Globus pallidus (tissue), 1 donor: ENCODE measurements at regions not wholly inside any gene's neighbourhood (a gene's known extent, or its start where the extent isn't known, plus 50 kb on each side); places are given as distances from the start of the nearest gene placed in this dataset.

Source experiments
- DNase-seq: peaks from one replicate; pipeline ENCODE4 v3.0.0-alpha.2; 2015; ENCODE audit warnings: low spot score

GRCh38 chr9:107647611-107648010 lies 158.0 kb upstream of the KLF4 start:
- no peak for DNase-seq

- no peak for DNase-seq
Observed at GRCh38 chr9:107647141-107647540, 157.6 kb upstream of the KLF4 start.

DNA sequence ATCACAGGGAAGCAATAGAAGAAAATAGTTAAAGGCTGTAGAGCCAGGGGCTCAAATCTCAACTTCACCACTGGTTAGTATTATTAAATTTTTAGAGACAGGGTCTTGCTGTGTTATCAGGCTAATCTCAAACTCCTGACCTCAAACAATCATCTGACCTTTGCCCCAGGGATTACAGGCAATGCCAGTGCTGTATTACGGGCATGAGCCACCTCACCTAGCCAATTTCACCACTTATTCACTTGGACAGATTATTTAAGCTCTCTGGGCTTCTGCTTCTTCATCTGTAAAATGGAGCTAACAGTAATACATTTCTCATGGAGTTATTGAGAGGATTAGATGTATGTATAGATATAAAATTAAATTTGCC lies 155.9 kb upstream of the KLF4 start:
- DNase-seq: no peak

DNA sequence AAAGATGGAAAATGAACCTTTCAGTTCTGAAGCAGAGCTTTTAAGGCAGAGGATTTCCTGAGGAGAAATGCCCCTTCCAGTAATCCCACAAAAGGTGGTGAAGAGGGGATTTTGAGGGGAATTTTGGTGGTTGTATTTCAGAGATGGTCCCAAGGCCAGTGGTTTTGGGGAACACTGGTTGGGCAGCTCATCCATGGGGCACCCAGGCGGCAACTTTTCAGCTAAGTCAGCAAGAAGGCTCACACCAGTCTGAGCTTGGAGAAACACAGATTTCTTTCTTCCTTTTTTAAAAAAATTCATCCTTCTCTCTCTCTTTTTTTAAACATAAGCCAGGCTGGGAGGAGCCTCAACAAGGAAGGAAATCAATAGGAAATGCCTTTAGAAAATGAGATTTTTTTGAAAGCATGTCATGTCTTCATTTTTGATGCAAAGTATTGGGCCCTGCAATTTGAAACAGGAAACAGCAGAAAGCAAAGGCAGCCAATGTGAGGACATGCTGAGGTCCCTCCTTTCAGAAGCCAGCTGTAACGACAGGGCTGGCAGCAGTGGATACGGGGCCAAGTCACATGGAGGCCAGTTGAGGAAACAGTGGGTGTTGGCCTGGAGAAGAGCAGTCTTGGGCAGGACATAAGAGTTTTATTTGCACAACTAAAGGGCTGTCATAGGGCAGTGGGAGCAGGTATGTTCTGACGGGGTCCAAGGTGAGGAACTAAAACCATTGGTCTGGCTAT lies 155.3 kb upstream of the KLF4 start:
- DNase-seq: no peak

GRCh38 chr9:107639426-107639825 lies 149.9 kb upstream of the KLF4 start:
- no peak for DNase-seq

- DNase-seq: peak; percentile 32
Observed at GRCh38 chr9:107638521-107639310, 149.1 kb upstream of the KLF4 start.

DNA sequence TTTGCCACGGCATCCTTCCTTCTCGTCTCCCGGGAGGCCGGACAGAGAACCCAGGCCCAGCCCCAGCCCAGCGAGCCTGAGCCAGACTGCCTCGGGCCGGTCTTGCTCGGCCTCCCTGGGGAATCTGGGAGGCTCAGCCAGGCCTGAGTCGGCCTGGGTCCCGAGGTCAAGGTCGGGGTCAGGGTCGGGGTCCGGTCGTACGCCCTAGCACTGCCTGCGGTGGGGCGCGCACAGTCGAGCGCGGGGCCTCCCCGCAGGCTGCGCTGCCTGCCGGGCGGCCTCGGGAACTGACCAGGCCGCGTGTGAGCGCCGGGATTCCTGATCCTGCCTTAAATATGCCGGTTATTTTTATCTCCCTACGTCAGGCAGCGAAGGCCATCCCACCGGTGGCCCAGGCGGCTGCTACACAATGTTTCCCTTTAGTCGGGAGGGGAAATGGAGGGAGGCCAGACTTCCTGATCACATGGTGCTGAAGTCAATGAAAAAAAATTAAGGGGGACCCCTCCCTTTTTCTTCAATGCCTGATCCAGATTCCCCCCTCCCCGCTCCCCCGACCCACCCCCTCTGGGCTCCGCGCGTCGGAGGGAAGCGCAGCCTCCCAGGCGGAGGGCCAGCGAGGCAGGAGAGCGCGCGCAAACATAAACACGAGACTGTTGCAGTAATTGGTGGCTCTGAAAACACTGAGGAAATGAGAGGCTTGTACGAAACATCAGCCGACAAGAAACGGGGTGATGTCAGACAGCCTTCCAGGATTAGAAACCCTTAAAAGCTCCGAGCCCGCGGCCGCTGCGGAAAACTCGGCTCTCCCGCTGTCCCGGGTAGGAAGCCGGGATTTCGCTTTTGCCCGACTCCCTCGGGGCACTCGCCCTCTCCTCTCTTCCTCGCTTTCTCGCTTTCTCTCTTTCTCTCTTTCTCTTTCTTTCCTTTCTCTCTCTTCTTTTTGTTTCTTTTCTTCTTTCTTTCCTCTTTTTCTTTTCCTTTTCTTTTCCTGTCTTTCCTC lies 148.2 kb upstream of the KLF4 start:
- peak; percentile 90 for DNase-seq

- DNase-seq: peak; percentile 33
Observed at GRCh38 chr9:107636571-107637381, 147.2 kb upstream of the KLF4 start.

DNA sequence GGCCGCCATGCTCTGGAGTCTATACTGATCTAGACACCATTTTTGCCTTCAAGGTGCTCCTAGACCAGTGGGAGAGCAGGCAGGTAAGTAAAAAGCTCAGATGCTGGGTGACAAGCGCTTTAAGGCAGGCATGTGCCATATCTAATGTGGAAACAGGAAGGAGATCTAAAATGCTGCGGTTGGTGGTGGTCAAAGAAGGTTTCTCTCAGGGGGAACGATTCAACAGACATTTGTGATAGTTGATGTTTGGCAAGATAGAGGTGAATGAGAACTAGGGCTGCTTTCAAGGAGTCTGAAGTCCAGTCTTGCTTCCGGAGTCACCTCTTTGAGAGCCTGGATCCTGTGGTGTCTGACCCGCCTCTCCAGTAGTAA lies 146.2 kb upstream of the KLF4 start:
- no peak for DNase-seq

- peak; percentile 79 for DNase-seq
Observed at GRCh38 chr9:107635101-107635802, 145.7 kb upstream of the KLF4 start.

GRCh38 chr9:107633406-107633805 lies 143.8 kb upstream of the KLF4 start:
- no peak for DNase-seq

DNA sequence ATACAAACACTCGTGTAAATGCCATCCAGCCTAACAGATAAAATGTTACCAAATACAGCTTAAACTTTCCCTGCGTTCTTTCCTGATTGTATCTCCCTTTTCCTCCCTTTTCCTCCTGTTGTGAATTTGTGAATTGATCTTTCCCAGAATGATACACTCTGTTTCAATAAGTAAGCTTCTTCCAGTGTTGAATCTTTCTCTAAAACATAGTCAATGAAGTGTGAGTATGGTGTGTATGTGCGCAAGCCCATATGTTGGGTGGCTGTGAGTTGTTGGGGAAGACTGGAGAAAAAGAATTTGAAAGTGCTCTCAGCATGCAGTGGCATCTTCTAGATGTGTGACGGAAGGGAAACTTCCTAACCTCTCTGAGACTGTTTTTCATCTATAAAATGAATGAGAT lies 143.1 kb upstream of the KLF4 start:
- no peak for DNase-seq

DNA sequence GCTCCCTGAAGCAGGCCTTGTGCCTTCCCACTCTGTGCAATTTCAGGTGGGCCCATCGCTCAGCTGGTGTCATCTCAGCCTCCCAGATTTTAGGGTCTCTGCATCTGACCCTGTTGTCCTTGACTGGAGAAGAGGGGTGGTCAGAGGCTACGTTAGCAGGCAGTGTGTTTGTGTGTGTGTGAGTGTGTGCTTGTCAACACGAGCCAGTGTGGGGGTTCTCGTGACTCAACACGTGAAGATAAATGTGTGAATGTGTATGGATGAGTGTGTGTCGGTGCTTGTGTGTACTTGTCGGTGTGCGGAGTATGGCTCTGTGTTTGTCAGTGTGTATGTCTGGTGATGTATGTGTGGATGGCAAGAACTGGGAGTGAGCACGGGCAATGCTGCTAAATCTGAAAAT lies 142.6 kb upstream of the KLF4 start:
- DNase-seq: no peak

GRCh38 chr9:107631788-107632187 lies 142.2 kb upstream of the KLF4 start:
- no peak for DNase-seq

- DNase-seq: no peak
Observed at GRCh38 chr9:107630156-107630555, 140.6 kb upstream of the KLF4 start.

GRCh38 chr9:107628444-107628843 lies 138.9 kb upstream of the KLF4 start:
- no peak for DNase-seq

DNA sequence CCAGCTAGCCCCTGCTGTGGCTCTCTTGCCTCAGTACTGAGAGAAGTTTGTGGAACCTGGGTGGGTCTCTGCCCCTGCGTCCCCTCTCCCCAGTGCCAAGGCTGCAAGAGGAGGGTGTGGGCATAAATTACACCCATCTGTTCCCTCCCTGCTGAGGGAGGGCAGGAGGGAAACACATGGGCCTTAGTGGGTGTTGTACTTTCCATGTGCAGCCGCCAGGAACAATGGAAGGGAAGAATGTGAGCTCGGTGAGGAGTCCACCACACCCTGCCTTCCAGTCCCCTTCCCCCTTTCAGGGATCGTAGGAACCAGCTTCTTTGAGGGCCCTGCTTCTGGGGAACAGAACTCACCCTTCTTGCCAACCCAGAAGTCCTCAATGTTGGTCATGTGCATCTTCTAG lies 138.2 kb upstream of the KLF4 start:
- DNase-seq: no peak

DNA sequence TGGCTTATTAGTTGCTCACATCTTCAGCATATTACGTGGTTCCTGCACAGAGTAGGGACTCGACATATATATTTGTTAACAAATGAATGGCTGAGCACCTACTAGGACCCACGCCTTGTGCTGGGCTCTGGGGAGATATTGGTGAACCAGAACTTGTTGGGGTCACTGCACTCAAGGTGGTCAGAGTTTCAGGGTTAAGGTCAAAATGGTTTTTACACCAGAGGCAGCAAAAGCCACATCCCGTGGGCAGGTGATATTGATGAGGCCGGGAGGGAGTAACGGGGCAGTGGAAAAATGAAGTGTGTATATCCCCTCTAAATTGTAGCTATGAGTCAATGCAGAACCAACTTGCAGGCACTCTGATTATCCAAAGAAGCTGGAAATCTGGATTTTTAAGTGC lies 136.5 kb upstream of the KLF4 start:
- no peak for DNase-seq

GRCh38 chr9:107625383-107625984 lies 135.9 kb upstream of the KLF4 start:
- no peak for DNase-seq

DNA sequence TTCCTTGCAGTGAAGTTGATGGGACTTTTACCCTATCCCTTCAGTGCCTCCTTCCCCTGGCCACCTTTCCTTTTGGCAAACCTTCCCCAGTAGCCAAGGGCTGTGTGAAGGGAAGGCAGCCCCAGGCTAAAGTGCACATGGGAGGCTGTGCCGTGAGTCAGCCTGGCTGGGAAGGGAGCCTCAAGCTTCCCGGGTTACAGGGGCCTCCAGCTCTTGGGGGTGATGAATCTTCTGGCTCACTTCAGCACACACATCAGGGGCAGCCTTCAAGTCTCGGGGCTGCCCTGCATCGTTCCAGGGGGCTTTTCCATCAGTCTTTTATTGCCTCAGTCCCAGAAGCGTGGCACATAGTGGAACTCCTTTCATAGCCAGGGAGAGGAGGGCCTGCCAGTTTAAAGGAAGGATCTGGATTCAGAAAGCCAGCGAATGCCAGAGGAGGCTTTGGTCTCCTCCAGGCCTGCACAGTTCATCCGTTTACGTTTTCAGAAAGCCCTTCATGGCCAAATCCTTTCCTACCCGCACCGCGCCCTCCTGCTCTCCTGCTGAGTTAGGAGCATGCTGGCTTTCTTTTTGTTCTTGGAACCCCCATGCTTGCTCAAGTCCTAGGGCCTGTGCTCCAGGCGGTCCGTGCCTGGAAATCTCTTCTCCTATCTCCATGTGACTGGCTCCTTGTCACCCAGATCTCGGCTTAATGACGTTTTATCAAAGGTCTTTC lies 134.8 kb upstream of the KLF4 start:
- no peak for DNase-seq
